HG02943 (cell line): ENCODE measurements at regions not wholly inside any gene's neighbourhood (a gene's known extent, or its start where the extent isn't known, plus 50 kb on each side); places are given as distances from the start of the nearest gene placed in this dataset.
"Not testable (repeated sequence)": the region's sequence is repeated elsewhere in the genome, so short reads cannot be mapped to it uniquely, and the experiment has no call there.

Experiments used
- ATAC-seq: cut with Tn5 transposase; IDR thresholded peaks from one replicate; pipeline ENCODE4 v1.9.1; 2021; ENCODE audit warnings: mild to moderate bottlenecking, low read depth, moderate library complexity; ENCODE audit not compliant: unreplicated experiment

GRCh38 chr10:124249812-124250432, 156.5 kb upstream of the CHST15 start:
- no peak for ATAC-seq

GRCh38 chr10:124249196-124249595, 155.8 kb upstream of the CHST15 start:
- no peak for ATAC-seq

- no peak for ATAC-seq
Measured at GRCh38 chr10:124248056-124249045, 155.0 kb upstream of the CHST15 start.

GRCh38 chr10:124245806-124246440, 152.5 kb upstream of the CHST15 start:
- ATAC-seq: no peak

GRCh38 chr10:124245191-124245590, 151.8 kb upstream of the CHST15 start:
- no peak for ATAC-seq

- no peak for ATAC-seq
Measured at GRCh38 chr10:124244256-124244877, 151.0 kb upstream of the CHST15 start.

GRCh38 chr10:124243702-124244121, 150.3 kb upstream of the CHST15 start:
- no peak for ATAC-seq

GRCh38 chr10:124242791-124243190, 149.4 kb upstream of the CHST15 start:
- no peak for ATAC-seq

- ATAC-seq: no peak
Measured at GRCh38 chr10:124242365-124242764, 149.0 kb upstream of the CHST15 start.

- not testable (repeated sequence) for ATAC-seq
Measured at GRCh38 chr10:124241510-124241909, 148.1 kb upstream of the CHST15 start.

GRCh38 chr10:124240839-124241291, 147.5 kb upstream of the CHST15 start:
- no peak for ATAC-seq

GRCh38 chr10:124239696-124240095, 146.3 kb upstream of the CHST15 start:
- ATAC-seq: no peak

GRCh38 chr10:124239134-124239533, 145.7 kb upstream of the CHST15 start:
- ATAC-seq: no peak

- ATAC-seq: no peak
Measured at GRCh38 chr10:124238367-124238766, 145.0 kb upstream of the CHST15 start.

GRCh38 chr10:124237282-124237961, 144.0 kb upstream of the CHST15 start:
- ATAC-seq: no peak

- no peak for ATAC-seq
Measured at GRCh38 chr10:124236816-124237215, 143.4 kb upstream of the CHST15 start.

- no peak for ATAC-seq
Measured at GRCh38 chr10:124236136-124236535, 142.7 kb upstream of the CHST15 start.

- ATAC-seq: no peak
Measured at GRCh38 chr10:124235232-124235631, 141.8 kb upstream of the CHST15 start.

GRCh38 chr10:124233546-124234138, 140.2 kb upstream of the CHST15 start:
- no peak for ATAC-seq
